ENCODE measurements at regions not wholly inside any gene's neighbourhood (a gene's known extent, or its start where the extent isn't known, plus 50 kb on each side); places are given as distances from the start of the nearest gene placed in this dataset.

- no peak for TF ChIP-seq CTCF (IDR thresholded peaks at IDR 0.05)
- no peak for TF ChIP-seq POLR2A (IDR thresholded peaks at IDR 0.05)
Observed at GRCh38 chr17:54518706-54519105, 381.9 kb upstream of the TOM1L1 start.

All from right lobe of liver (tissue), 4 donors.